Breast epithelium (tissue), 4 donors: ENCODE measurements at regions not wholly inside any gene's neighbourhood (a gene's known extent, or its start where the extent isn't known, plus 50 kb on each side); places are given as distances from the start of the nearest gene placed in this dataset.

Source experiments
- DNase-seq, 2 donors: peaks; one replicate each; pipeline ENCODE4 v3.0.0-alpha.2; 2019; ENCODE audit warnings: low spot score in 2 of 2
- H3K27ac ChIP-seq, 2 donors: fragments of 200-600 bp; sonication (generic) in 1 of 2; one replicate each; pipeline ENCODE4 v1.5.1; 2016 to 2019; ENCODE audit warnings: mild to moderate bottlenecking in 1 of 2
- H3K27me3 ChIP-seq, 2 donors: fragments of 200-600 bp; sonication (generic) in 1 of 2; one replicate each; pipeline versions ENCODE4 v1.5.1 to v1.6.0; 2017 to 2019; ENCODE audit warnings: control low read depth in 1 of 2, mild to moderate bottlenecking in 1 of 2
- H3K36me3 ChIP-seq: fragments of 200-600 bp; one replicate; pipeline ENCODE4 v1.5.1; 2019
- H3K4me1 ChIP-seq, 2 donors: fragments of 200-600 bp; sonication (generic); one replicate each; pipeline ENCODE4 v1.5.1; 2016 to 2019; ENCODE audit warnings: control low read depth in 1 of 2
- H3K4me3 ChIP-seq, 3 donors: fragments of 200-600 bp; sonication (generic); 1 replicate in 2 of 3; 2 replicates in 1 of 3; pipeline ENCODE4 v1.5.1; 2016 to 2019; ENCODE audit warnings: mild to moderate bottlenecking in 3 of 3, moderate library complexity in 2 of 3
- H3K9me3 ChIP-seq, 2 donors: fragments of 200-600 bp; sonication (generic) in 1 of 2; one replicate each; pipeline ENCODE4 v1.5.1; 2016 to 2019; ENCODE audit warnings: control low read depth in 1 of 2
- CTCF ChIP-seq, 3 donors: fragments of 450-650 bp; IDR thresholded peaks; one replicate each; pipeline ENCODE4 v1.5.1; 2016 to 2017; ENCODE audit warnings: antibody characterized with exemption in 3 of 3, mild to moderate bottlenecking in 3 of 3, moderate library complexity in 3 of 3
- POLR2A ChIP-seq: fragments of 450-650 bp; IDR thresholded peaks from one replicate; pipeline ENCODE4 v1.6.1; 2016; ENCODE audit warnings: antibody characterized with exemption, mild to moderate bottlenecking, moderate library complexity
- POLR2AphosphoS5 ChIP-seq, 3 donors: sonication (generic); formaldehyde crosslinking; IDR thresholded peaks; one replicate each; pipeline ENCODE4 v1.6.1; 2017; ENCODE audit warnings: antibody characterized with exemption in 3 of 3
- intact Hi-C: fragments of 100-400 bp; cut with DNase I; formaldehyde crosslinking; loops from one replicate; pipeline ENCODE4 v1.15.1; 2023; ENCODE audit warnings: low total_unique reads

- Histone ChIP-seq H3K36me3 (no peaks in the 10 kb centered on the region), H3K4me3 (no peak overlapping the region), H3K4me1 (no peaks in the 10 kb centered on the region), H3K27ac (no peak overlapping the region), H3K9me3 (peaks cover 0 to 9% of the 10 kb centered on the region in 2 donors), H3K27me3 (no peaks in the 10 kb centered on the region)
- DNase-seq = no peak
- intact Hi-C loops = no loop called here
- TF ChIP-seq POLR2AphosphoS5 (IDR thresholded peaks at IDR 0.05) = no peak
- TF ChIP-seq CTCF (IDR thresholded peaks at IDR 0.05) = no peak
- TF ChIP-seq POLR2A = no peak
These were observed 1128.2 kb downstream of the PLA2G4A start for GRCh38 chr1:187956975-187957374.

- intact Hi-C loops = no loop called here
- Histone ChIP-seq H3K4me1 (no peaks in the 10 kb centered on the region), H3K9me3 (no peaks in the 10 kb centered on the region), H3K4me3 (no peak overlapping the region), H3K27ac (no peak overlapping the region), H3K36me3 (no peaks in the 10 kb centered on the region), H3K27me3 (no peaks in the 10 kb centered on the region)
- no peak for DNase-seq
- TF ChIP-seq POLR2AphosphoS5 (IDR thresholded peaks at IDR 0.05) = no peak
- no peak for TF ChIP-seq POLR2A
- no peak for TF ChIP-seq CTCF (IDR thresholded peaks at IDR 0.05)
These were observed 1129.5 kb downstream of the PLA2G4A start for GRCh38 chr1:187958207-187958606.

- no peak for TF ChIP-seq POLR2AphosphoS5 (IDR thresholded peaks at IDR 0.05)
- no peak for TF ChIP-seq POLR2A
- TF ChIP-seq CTCF (IDR thresholded peaks at IDR 0.05) = no peak
- Histone ChIP-seq H3K27me3 (no peaks in the 10 kb centered on the region), H3K27ac (no peak overlapping the region), H3K4me3 (no peak overlapping the region), H3K4me1 (no peaks in the 10 kb centered on the region), H3K9me3 (no peaks in the 10 kb centered on the region), H3K36me3 (no peaks in the 10 kb centered on the region)
- no peak for DNase-seq
- intact Hi-C loops = no loop called here
These were observed 1130.3 kb downstream of the PLA2G4A start for GRCh38 chr1:187959062-187959461.

- Histone ChIP-seq H3K4me1 (no peaks in the 10 kb centered on the region), H3K36me3 (no peaks in the 10 kb centered on the region)
These were observed 1131.4 kb downstream of the PLA2G4A start for GRCh38 chr1:187960125-187960638.

GRCh38 chr1:187961895-187962294 lies 1133.1 kb downstream of the PLA2G4A start:
- no peaks in the 10 kb centered on the region for H3K36me3 ChIP-seq
- H3K9me3 ChIP-seq = no peaks in the 10 kb centered on the region
- no peak for TF ChIP-seq POLR2AphosphoS5 (IDR thresholded peaks at IDR 0.05)
- TF ChIP-seq CTCF (IDR thresholded peaks at IDR 0.05) = no peak
- TF ChIP-seq POLR2A = no peak
- no peak for DNase-seq
- H3K27ac ChIP-seq = no peak overlapping the region
- intact Hi-C loops = no loop called here
- H3K4me3 ChIP-seq = no peak overlapping the region
- H3K4me1 ChIP-seq = no peaks in the 10 kb centered on the region
- no peaks in the 10 kb centered on the region for H3K27me3 ChIP-seq

More at GRCh38 chr1:187960125-187960638, 1131.4 kb downstream of the PLA2G4A start:
- Histone ChIP-seq H3K27ac (no peak overlapping the region), H3K4me3 (no peak overlapping the region), H3K27me3 (no peaks in the 10 kb centered on the region), H3K9me3 (no peaks in the 10 kb centered on the region)
- no peak for DNase-seq
- TF ChIP-seq POLR2A (no peak), CTCF (IDR thresholded peaks at IDR 0.05) (no peak), POLR2AphosphoS5 (IDR thresholded peaks at IDR 0.05) (no peak)
- intact Hi-C loops = no loop called here
